Lower lobe of right lung (tissue), 2 donors: ENCODE measurements at regions not wholly inside any gene's neighbourhood (a gene's known extent, or its start where the extent isn't known, plus 50 kb on each side); places are given as distances from the start of the nearest gene placed in this dataset.

Source experiments
- ATAC-seq, 2 donors: fragments of 200-7000 bp; cut with Tn5 transposase; one replicate each; pipeline ENCODE4 v1.9.1; 2020 to 2022; ENCODE audit warnings: mild to moderate bottlenecking in 2 of 2, moderate library complexity in 2 of 2
- DNase-seq: peaks from one replicate; pipeline ENCODE4 v3.0.0-alpha.2; 2020
- H3K27ac ChIP-seq: fragments of 200-600 bp; one replicate; pipeline ENCODE4 v1.8.0; 2022
- H3K27me3 ChIP-seq: fragments of 200-600 bp; one replicate; pipeline ENCODE4 v1.8.0; 2022; ENCODE audit warnings: low read depth
- H3K36me3 ChIP-seq: fragments of 200-600 bp; one replicate; pipeline ENCODE4 v1.8.0; 2022; ENCODE audit warnings: mild to moderate bottlenecking
- H3K4me1 ChIP-seq: fragments of 200-600 bp; one replicate; pipeline ENCODE4 v1.8.0; 2022
- H3K4me3 ChIP-seq: fragments of 200-600 bp; one replicate; pipeline ENCODE4 v1.8.0; 2022; ENCODE audit warnings: mild to moderate bottlenecking
- H3K9me3 ChIP-seq: fragments of 200-600 bp; one replicate; pipeline ENCODE4 v1.8.0; 2022
- CTCF ChIP-seq: fragments of 200-600 bp; IDR thresholded peaks from one replicate; pipeline ENCODE4 v1.8.0; 2022; ENCODE audit warnings: antibody characterized with exemption, mild to moderate bottlenecking
- intact Hi-C: fragments of 100-400 bp; cut with DNase I; formaldehyde crosslinking; loops from one replicate; pipeline ENCODE4 v1.11.0; 2022
- donor health status: DM: no; HTN: yes; CAD: no; lungs with severe emphysema.

- ATAC-seq, result no peak
These were observed 108.3 kb downstream of the AGTR2 start for GRCh38 chrX:116278826-116279225.

DNA sequence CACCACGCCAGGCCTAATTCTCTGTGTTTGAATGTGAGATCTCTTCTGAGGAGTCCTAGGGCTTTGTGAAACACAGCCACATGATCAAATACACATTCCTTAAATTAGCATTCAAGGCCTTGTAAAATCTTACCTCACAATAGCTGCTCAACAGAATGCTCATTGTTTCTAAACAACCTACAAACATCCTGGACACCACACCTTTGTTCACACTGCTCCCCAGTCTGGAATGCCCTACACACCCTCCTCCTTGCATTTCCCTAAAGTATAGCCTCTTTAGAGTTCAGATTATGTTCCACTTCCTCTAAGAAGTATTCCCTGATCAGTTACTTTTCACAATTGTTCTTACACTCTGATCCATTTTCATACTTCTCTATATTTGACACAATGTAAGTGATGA lies 110.6 kb downstream of the AGTR2 start:
- Histone ChIP-seq H3K4me3 (no peak overlapping the region), H3K27ac (no peak overlapping the region), H3K27me3 (no peaks in the 10 kb centered on the region), H3K9me3 (no peaks in the 10 kb centered on the region), H3K36me3 (no peaks in the 10 kb centered on the region), H3K4me1 (no peaks in the 10 kb centered on the region)
- DNase-seq (no peak), ATAC-seq (no peak)
- intact Hi-C loops, result no loop called here
- no peak for TF ChIP-seq CTCF

More at GRCh38 chrX:116278826-116279225, 108.3 kb downstream of the AGTR2 start:
- no peak for DNase-seq
- intact Hi-C loops, result no loop called here
- no peak overlapping the region for H3K27ac ChIP-seq
- no peaks in the 10 kb centered on the region for H3K4me1 ChIP-seq
- TF ChIP-seq CTCF, result no peak
- H3K36me3 ChIP-seq, result no peaks in the 10 kb centered on the region
- H3K4me3 ChIP-seq, result no peak overlapping the region
- H3K9me3 ChIP-seq, result no peaks in the 10 kb centered on the region
- H3K27me3 ChIP-seq, result no peaks in the 10 kb centered on the region

GRCh38 chrX:116282751-116283150 lies 112.2 kb downstream of the AGTR2 start:
- TF ChIP-seq CTCF, result no peak
- H3K36me3 ChIP-seq, result no peaks in the 10 kb centered on the region
- H3K27ac ChIP-seq, result no peak overlapping the region
- no peaks in the 10 kb centered on the region for H3K9me3 ChIP-seq
- intact Hi-C loops, result no loop called here
- H3K4me3 ChIP-seq, result no peak overlapping the region
- no peaks in the 10 kb centered on the region for H3K4me1 ChIP-seq
- DNase-seq (no peak), ATAC-seq (no peak)
- H3K27me3 ChIP-seq, result no peaks in the 10 kb centered on the region

DNA sequence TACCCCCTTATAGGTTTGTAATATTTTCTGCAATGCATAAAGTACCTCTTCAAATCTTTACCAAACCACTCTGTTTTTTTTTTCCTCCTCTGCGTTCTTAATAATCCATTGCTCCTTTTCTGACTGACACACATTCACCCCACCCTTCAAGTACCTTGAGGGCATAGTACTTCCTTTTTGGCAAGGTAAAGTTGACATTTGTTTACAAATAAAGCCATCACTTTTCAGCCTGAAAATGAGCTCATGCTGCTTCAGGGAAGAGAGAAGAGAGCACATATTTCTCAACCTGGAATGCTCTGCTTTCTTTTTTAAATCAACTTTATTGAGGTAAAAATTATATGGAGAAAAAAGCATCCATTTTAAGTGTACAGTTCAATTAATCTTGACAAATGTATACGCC lies 113.9 kb downstream of the AGTR2 start:
- no peaks in the 10 kb centered on the region for H3K36me3 ChIP-seq
- no peak for DNase-seq
- no peaks in the 10 kb centered on the region for H3K4me1 ChIP-seq
- H3K27me3 ChIP-seq, result no peaks in the 10 kb centered on the region
- ATAC-seq, result peak in 1 of 2 donors; percentile 36
- TF ChIP-seq CTCF, result no peak
- intact Hi-C loops, result no loop called here
- H3K9me3 ChIP-seq, result no peaks in the 10 kb centered on the region
- no peak overlapping the region for H3K27ac ChIP-seq
- H3K4me3 ChIP-seq, result no peak overlapping the region

GRCh38 chrX:116285501-116285900 lies 115.0 kb downstream of the AGTR2 start:
- intact Hi-C loops, result no loop called here
- no peaks in the 10 kb centered on the region for H3K4me1 ChIP-seq
- no peak overlapping the region for H3K27ac ChIP-seq
- no peak for TF ChIP-seq CTCF
- H3K4me3 ChIP-seq, result no peak overlapping the region
- H3K9me3 ChIP-seq, result no peaks in the 10 kb centered on the region
- ATAC-seq, result no peak
- no peaks in the 10 kb centered on the region for H3K27me3 ChIP-seq
- no peaks in the 10 kb centered on the region for H3K36me3 ChIP-seq
- no peak for DNase-seq

- intact Hi-C loops, result no loop called here
- no peak for TF ChIP-seq CTCF
- no peaks in the 10 kb centered on the region for H3K27me3 ChIP-seq
- H3K27ac ChIP-seq, result no peak overlapping the region
- H3K36me3 ChIP-seq, result no peaks in the 10 kb centered on the region
- H3K4me3 ChIP-seq, result no peak overlapping the region
- DNase-seq (no peak), ATAC-seq (peak in 1 of 2 donors; percentile 77)
- no peaks in the 10 kb centered on the region for H3K4me1 ChIP-seq
- no peaks in the 10 kb centered on the region for H3K9me3 ChIP-seq
These were observed 119.0 kb downstream of the AGTR2 start for GRCh38 chrX:116289592-116289991.
